Right lobe of liver (tissue), 6 donors: ENCODE measurements at regions not wholly inside any gene's neighbourhood (a gene's known extent, or its start where the extent isn't known, plus 50 kb on each side); places are given as distances from the start of the nearest gene placed in this dataset.

Source experiments
- ATAC-seq, 4 donors: fragments of 200-7000 bp; cut with Tn5 transposase; one replicate each; pipeline ENCODE4 v1.9.1; 2020; ENCODE audit warnings: mild to moderate bottlenecking in 4 of 4, moderate library complexity in 4 of 4
- DNase-seq, 3 donors: peaks; one replicate each; pipeline ENCODE4 v3.0.0-alpha.2; 2020
- H3K27ac ChIP-seq, 3 donors: fragments of 200-600 bp; one replicate each; pipeline ENCODE4 v1.8.0; 2022
- H3K27me3 ChIP-seq, 2 donors: fragments of 200-600 bp; one replicate each; pipeline ENCODE4 v1.8.0; 2022
- H3K36me3 ChIP-seq, 4 donors: fragments of 200-600 bp; sonication (generic) in 1 of 4; one replicate each; pipeline versions ENCODE4 v1.5.1 to v1.8.0; 2017 to 2022; ENCODE audit warnings: control low read depth in 1 of 4
- H3K4me1 ChIP-seq, 4 donors: fragments of 200-600 bp; sonication (generic) in 1 of 4; one replicate each; pipeline versions ENCODE4 v1.5.1 to v1.8.0; 2017 to 2022; ENCODE audit warnings: control low read depth in 1 of 4
- H3K4me3 ChIP-seq, 3 donors: fragments of 200-600 bp; one replicate each; pipeline ENCODE4 v1.8.0; 2022
- H3K9me3 ChIP-seq, 4 donors: fragments of 200-600 bp; sonication (generic) in 1 of 4; one replicate each; pipeline versions ENCODE4 v1.5.1 to v1.8.0; 2017 to 2022; ENCODE audit warnings: control low read depth in 1 of 4
- CTCF ChIP-seq, 4 donors: fragments of 200-600 bp in 3 of 4; fragments of 450-650 bp in 1 of 4; IDR thresholded peaks; one replicate each; pipeline versions ENCODE4 v1.5.1 to v1.8.0; 2016 to 2022; ENCODE audit warnings: antibody characterized with exemption in 4 of 4, mild to moderate bottlenecking in 2 of 4
- POLR2A ChIP-seq: fragments of 450-650 bp; IDR thresholded peaks from one replicate; pipeline ENCODE4 v1.6.1; 2017; ENCODE audit warnings: antibody characterized with exemption, mild to moderate bottlenecking
- WGBS: methylation state at CpG from one replicate; pipeline ENCODE4 v1.1.6; 2018; ENCODE audit warnings: low coverage, low lambda C conversion rate; ENCODE audit not compliant: insufficient coverage; ENCODE audit errors: missing lambda C conversion rate; 5-methylcytosine and 5-hydroxymethylcytosine counted together
- intact Hi-C, 2 donors: fragments of 100-400 bp; cut with DNase I; formaldehyde crosslinking; loops; one replicate each; pipeline versions ENCODE4 v1.11.2 to v1.14.1; 2022
- donor health status: DM: no; HTN: yes; CAD: no.
- donor health status: DM: no; HTN: no; CAD: no.
- donor health status: DM: no; HTN: no; CAD: no.
- donor health status: DM: no; HTN: yes; CAD: no.
- donor health status: DM: no; HTN: yes; CAD: no.

DNA sequence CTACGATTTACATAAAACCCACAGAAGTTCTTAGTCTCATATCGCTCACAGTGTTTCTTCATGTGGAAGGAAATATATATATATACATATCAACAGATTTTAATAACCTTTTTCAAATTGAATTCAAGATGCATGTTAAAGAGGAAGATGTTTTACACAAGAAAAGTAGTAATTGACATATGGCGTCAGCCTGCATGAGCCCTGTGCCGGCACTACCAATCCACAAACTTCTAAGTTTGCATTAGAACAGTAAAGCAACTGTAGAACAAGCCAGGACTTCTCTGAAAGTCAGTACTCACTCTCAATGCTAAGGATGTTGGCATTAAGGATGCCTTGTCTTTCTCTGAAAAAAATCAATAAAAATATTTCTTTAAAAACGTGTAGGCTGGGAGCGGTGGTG is 441.3 kb upstream of the SMIM31 start:
- DNase-seq (no peak), ATAC-seq (no peak)
- no peaks in the 10 kb centered on the region for H3K4me1 ChIP-seq
- no peak for TF ChIP-seq POLR2A
- no peak for TF ChIP-seq CTCF (IDR thresholded peaks at IDR 0.05)
- no peak overlapping the region for H3K27ac ChIP-seq
- no peaks in the 10 kb centered on the region for H3K36me3 ChIP-seq
- no peaks in the 10 kb centered on the region for H3K27me3 ChIP-seq
- no peaks in the 10 kb centered on the region for H3K9me3 ChIP-seq
- 79% methylated on average over 6 of the region's 6 CpGs for WGBS
- H3K4me3 ChIP-seq: no peak overlapping the region
- intact Hi-C loops: no loop called here

DNA sequence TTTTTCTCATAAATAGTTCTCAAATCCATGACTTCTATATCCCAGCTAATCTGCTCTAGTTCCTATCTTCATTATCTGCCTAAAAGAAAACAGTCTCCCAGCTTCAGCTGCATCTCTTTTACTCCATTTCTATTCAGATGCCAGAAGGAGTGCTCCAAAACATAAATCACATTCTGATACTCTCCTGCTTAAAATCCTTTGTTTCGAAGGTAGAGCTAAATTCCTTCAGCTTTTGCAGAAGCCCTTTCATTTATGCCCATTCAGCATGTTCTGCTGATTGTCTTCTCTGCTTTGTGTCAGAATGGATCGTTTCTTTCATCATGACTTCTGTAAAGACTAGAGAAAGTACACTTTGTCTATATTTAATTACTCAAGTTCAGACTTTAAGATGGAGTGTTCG is 440.1 kb upstream of the SMIM31 start:
- no peaks in the 10 kb centered on the region for H3K27me3 ChIP-seq
- no peak overlapping the region for H3K27ac ChIP-seq
- no peaks in the 10 kb centered on the region for H3K9me3 ChIP-seq
- no peak for TF ChIP-seq POLR2A
- no peak for TF ChIP-seq CTCF (IDR thresholded peaks at IDR 0.05)
- no peak for ATAC-seq
- H3K4me3 ChIP-seq: no peak overlapping the region
- intact Hi-C loops: no loop called here
- 39% methylated on average over 3 of the region's 3 CpGs for WGBS
- H3K4me1 ChIP-seq: no peaks in the 10 kb centered on the region
- H3K36me3 ChIP-seq: no peaks in the 10 kb centered on the region
- DNase-seq: no peak

GRCh38 chr4:164318350-164318749 is 435.6 kb upstream of the SMIM31 start:
- TF ChIP-seq POLR2A: no peak
- no peak for DNase-seq
- H3K36me3 ChIP-seq: no peaks in the 10 kb centered on the region
- ATAC-seq: no peak
- intact Hi-C loops: no loop called here
- no peak overlapping the region for H3K27ac ChIP-seq
- H3K9me3 ChIP-seq: no peaks in the 10 kb centered on the region
- H3K4me1 ChIP-seq: no peaks in the 10 kb centered on the region
- 15% methylated on average over 1 of the region's 1 CpG for WGBS
- no peaks in the 10 kb centered on the region for H3K27me3 ChIP-seq
- no peak overlapping the region for H3K4me3 ChIP-seq

- no peak for ATAC-seq
Observed at GRCh38 chr4:164319688-164320087, 434.2 kb upstream of the SMIM31 start.

GRCh38 chr4:164320847-164321246 is 433.1 kb upstream of the SMIM31 start:
- intact Hi-C loops: no loop called here
- Histone ChIP-seq H3K9me3 (no peaks in the 10 kb centered on the region), H3K4me3 (no peak overlapping the region), H3K27ac (no peak overlapping the region), H3K27me3 (no peaks in the 10 kb centered on the region), H3K4me1 (no peaks in the 10 kb centered on the region), H3K36me3 (no peaks in the 10 kb centered on the region)
- TF ChIP-seq CTCF (IDR thresholded peaks at IDR 0.05): no peak
- no peak for TF ChIP-seq POLR2A
- no peak for DNase-seq
- WGBS: 47% methylated on average over 6 of the region's 6 CpGs
- ATAC-seq: no peak

More at GRCh38 chr4:164319688-164320087, 434.2 kb upstream of the SMIM31 start:
- intact Hi-C loops: no loop called here
- TF ChIP-seq POLR2A (no peak), CTCF (IDR thresholded peaks at IDR 0.05) (no peak)
- Histone ChIP-seq H3K36me3 (no peaks in the 10 kb centered on the region), H3K9me3 (no peaks in the 10 kb centered on the region), H3K27ac (no peak overlapping the region), H3K27me3 (no peaks in the 10 kb centered on the region), H3K4me3 (no peak overlapping the region), H3K4me1 (no peaks in the 10 kb centered on the region)
- no peak for DNase-seq
